Fibroblast of lung (primary cell): ENCODE measurements at regions not wholly inside any gene's neighbourhood (a gene's known extent, or its start where the extent isn't known, plus 50 kb on each side); places are given as distances from the start of the nearest gene placed in this dataset.

ENCODE experiments used
- CTCF ChIP-seq, 2 donors: IDR thresholded peaks in 1 of 2; conservative IDR thresholded peaks in 1 of 2; 1 replicate in 1 of 2; 2 replicates in 1 of 2; pipeline ENCODE4 v1.5.1; 2011 to 2012; ENCODE audit warnings: low read length in 2 of 2, control low read depth in 1 of 2, inconsistent platforms in 1 of 2, low read depth in 1 of 2, mild to moderate bottlenecking in 1 of 2
- EZH2 ChIP-seq: IDR thresholded peaks from 2 replicates; pipeline ENCODE4 v1.5.1; 2012; ENCODE audit warnings: low read length, control low read depth, mild to moderate bottlenecking; ENCODE audit errors: missing control alignments

- TF ChIP-seq CTCF (conservative IDR thresholded peaks at IDR 0.05 in 1 of 2, IDR thresholded peaks at IDR 0.05 in 1 of 2; ENCODE audit: low read depth in 1 of 2, low read length in 2 of 2): no peak
- no peak for TF ChIP-seq EZH2
These were observed 322.1 kb downstream of the HRH4 start for GRCh38 chr18:24782566-24782965.
